Stimulated activated CD4-positive, alpha-beta T cell treated with anti-CD3 and anti-CD28 coated beads, TNF-alpha, amount 100 ng/mL, for 48 hours (primary cell): ENCODE measurements at regions not wholly inside any gene's neighbourhood (a gene's known extent, or its start where the extent isn't known, plus 50 kb on each side); places are given as distances from the start of the nearest gene placed in this dataset.

Experiments used
- DNase-seq, 3 donors: peaks; one replicate each; pipeline ENCODE4 v3.0.0-alpha.2; 2020; ENCODE audit warnings: low read depth in 3 of 3

- DNase-seq, result no peak
Observed at GRCh38 chr1:22315315-22316078, 136.2 kb upstream of the ZBTB40 start.

DNA sequence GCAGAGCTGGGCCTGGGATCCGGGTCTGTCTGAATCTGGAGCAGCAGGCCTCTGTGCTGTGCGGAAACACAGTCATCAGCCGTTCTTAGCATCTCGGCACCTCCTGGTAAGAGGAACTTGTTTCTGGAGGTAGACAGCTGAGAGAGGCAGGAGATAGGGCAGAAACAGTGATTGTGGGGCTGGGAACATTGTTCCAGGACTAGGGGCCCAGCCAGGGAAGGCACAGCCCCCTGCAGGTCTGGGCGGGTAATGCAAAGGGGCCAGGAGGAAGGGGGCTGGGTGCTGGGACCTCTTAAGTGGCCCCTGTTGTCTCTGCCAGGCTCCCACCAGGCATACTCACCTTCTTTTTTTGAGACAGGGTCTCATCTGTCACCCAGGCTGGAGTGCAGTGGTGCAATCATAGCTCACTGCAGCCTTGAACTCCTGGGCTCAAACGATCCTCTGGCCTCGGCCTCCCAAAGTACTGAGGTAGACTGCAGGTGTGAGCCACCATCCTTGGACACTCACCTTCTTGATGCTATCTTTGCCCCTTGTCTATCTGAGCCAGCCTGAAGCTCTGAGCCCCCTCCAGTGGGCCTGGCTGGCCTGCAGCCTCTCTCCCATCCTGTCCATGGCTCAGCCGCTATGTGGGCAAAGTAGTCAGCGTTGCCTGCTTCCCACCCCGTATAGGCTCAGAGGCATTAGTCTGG lies 134.3 kb upstream of the ZBTB40 start:
- DNase-seq, result peak in 1 of 3 donors; percentile 12

GRCh38 chr1:22317920-22318243 lies 133.8 kb upstream of the ZBTB40 start:
- DNase-seq, result no peak

- no peak for DNase-seq
Observed at GRCh38 chr1:22318279-22318981, 133.2 kb upstream of the ZBTB40 start.

DNA sequence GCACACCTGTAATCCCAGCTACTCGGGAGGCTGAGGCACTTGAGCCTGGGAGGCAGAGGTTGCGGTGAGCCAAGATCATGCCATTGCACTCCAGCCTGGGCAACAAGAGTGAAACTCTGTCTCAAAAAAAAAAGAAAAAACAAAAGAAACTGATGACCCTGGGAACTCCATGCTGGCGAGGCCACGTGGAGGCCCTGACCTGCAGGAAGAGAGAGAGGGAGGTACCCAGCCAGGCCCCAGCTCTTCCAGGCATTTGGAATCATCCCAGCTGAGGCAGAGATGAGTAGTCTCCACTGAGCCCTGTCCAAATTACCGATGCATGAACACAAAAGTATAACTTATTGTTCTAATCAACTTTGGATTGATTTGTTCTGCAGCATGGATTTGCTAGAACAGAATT lies 132.0 kb upstream of the ZBTB40 start:
- no peak for DNase-seq

DNA sequence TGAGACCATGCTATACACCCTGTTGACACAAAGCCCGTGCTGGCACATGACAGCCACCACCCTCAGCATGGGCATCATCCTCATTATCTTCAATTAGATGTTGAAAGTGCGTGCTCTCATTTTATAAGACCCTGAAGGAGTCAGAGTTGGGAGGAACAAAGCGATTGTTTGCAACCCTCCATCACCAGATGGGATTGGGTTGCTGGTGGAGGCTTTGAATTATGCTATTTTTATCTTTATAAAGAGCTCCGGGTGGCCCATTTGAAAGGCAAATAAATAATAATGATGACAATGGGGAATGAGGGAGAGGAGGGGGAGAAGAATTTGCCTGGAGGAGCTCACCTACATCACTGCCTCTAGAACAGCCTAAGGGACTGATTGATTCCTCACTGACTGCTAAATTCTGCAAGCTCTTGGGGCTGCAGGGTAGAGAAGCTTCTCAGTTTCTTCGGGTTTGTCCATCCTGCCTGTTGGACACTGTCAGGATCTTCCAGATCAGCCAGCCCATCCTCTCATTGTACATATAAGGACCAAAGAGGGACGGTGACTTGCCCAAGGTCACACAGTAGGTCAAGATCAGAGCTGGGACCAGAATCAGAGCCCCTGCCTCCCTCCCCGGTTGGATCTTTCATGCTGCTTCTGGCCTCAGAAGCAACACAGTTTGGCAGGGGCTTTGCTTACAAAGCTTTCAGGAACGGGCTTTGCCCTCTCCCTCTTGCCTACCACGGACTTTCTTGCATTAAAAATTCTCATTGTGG lies 130.9 kb upstream of the ZBTB40 start:
- DNase-seq, result no peak

DNA sequence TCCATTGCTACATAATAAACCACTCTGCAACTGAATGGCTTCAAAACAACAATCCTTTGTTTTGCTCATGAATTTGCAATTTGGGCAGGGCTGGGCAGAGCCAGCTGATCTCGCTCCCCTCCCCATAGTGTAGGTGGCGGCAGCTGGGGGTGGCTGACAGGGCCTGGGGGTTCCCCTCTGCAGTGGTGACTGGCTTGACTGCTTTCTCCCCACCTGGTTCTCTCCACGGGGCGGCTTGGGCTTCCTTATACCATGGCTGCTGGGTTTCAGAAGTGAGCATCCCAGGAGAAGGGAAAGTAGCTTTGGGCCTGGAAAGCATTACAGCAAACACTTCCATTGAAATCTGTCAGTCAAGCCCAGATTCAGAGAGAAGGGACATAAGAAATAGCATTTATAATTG lies 129.7 kb upstream of the ZBTB40 start:
- DNase-seq, result no peak

GRCh38 chr1:22323141-22323845 lies 128.4 kb upstream of the ZBTB40 start:
- no peak for DNase-seq

- no peak for DNase-seq
Observed at GRCh38 chr1:22323846-22324504, 127.7 kb upstream of the ZBTB40 start.

DNA sequence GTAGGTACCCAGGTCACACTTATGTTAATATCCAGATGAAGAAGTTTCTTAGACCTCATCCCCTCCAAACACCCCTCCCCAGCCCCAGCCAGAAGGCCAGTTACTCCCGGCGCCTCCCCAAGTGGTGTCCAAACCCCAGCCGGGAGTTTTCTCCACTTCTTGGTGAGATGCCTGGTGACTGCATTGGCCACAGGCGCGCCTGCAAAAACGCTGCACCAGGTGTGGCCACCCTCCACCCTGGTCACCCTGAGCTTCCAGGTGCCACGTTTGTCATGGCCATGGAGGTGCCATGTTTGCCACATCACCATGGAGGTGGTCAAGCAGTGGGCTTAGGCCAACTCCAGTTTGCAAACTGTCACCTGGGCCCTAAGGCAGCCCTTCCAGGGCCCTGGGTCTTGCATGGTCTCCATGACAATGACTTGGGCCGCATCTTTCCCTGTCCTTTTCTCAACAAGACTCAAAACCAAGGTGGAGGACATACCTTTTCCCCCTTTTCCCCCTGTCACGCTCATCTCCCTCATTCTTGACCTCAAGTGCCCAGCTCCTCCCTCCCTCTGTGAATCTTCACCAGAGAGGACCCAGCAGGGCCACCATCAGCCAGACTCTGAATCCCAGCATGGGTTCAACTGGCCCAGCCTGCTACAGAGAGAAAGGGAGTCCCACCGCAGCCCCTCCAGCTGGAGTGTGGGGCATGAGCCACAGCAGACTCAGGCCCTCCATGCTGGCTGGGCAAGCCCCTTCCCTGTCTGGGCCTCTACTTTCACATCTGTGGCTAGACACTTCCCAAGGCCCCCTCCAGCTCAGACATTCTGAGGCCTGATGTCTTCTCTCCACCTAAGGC lies 125.9 kb upstream of the ZBTB40 start:
- DNase-seq, result no peak

DNA sequence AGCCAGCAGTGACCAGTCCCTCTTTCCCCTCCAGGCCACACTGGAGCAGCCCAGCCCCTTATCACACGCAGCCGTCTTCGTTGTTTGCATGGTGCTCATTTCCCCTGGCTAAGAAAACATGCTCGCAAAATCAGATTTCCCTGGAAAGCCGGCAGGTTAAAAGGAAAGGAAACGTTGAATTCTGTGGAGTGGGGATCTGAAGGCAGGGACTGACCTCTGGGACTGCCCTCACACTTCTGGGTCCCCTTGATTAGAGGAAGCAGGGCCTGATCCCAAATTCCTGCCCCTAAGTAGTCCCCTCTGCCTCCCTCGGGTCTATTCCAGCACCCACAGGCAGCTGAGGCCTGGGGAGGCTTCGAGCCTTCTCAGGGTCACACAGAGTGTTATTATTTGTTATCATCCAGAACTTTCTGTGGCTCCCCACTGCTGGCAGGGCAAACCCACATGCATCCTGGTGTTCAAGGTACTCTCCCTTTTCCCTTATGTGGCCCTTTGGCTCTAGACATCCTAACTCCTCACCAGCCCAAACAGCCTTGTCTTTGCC lies 125.2 kb upstream of the ZBTB40 start:
- no peak for DNase-seq

DNA sequence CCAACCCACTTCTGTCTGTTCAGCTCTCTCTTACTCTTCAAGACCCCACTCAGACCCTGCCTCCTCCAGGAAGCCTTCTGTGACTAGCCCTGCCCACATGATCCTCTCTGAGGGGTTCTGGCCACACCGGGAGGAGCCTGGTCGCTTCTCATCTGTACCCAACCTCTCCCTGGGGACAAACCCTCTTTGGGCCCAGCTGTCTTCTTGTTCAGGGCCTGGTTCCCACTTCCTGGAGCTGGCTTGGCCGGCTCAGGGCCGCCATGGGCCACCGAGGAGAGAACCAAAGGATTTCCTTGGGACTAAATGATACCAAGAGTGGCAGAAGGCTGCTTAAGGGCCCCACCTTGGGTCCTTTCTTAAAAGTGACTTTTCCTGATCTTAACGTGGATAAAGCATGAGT lies 124.7 kb upstream of the ZBTB40 start:
- no peak for DNase-seq

DNA sequence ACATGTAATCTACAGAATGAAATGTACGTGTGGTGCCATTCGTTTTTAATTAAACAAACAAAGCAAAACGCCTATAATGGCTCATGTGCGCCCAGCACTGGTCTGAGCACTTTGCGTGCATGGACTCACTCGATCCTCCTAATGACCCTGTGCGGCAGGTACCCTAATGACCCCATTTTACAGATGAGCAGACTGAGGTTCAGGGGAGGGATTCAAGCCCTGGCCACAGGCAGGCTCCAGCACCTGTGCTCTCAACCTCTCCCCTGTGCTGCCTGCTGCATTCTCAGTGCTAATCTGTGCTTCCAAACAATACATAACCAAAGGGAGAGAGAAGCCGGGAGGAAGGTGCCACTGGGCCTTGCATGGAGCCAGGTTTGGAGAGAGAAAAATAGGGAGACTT lies 124.2 kb upstream of the ZBTB40 start:
- no peak for DNase-seq

DNA sequence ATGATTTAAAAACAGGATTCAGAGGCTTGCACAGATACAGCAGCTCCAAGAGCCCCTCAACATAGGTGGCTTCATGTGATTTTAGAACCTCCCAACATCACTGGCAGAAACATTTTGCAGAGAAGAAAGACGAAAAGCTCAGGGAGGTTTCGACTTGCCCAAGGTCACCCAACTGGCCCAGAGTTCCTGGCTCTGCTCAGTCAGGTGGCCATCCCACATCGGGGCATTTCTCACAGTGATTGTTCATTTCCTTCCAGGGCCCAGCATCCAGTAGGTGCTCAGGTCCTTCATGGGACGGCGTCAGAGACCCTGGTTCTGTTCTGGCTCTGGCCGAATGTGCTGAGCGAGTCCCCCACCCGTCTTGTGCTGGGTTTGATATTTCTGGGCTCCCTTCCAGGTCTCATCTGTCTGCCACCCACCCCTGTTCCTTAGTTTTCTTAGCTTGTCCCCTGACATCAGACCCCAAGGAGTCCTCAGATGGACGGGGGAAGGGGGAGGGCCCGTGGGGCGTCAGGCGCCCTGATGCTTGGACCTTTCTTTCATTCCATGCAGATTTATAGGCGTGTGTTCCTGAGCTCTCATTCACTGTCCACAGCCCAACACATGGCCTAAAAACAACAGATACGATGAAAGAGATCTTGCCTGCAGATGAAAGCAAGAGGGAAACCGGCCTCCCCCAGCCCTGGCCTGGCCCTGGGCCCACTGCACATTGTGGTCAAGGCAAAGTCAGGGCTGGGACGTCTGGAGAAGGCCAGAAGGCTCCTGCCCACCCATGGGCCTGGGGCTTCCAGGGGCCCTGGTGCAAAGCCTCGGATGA lies 123.1 kb upstream of the ZBTB40 start:
- DNase-seq, result no peak

DNA sequence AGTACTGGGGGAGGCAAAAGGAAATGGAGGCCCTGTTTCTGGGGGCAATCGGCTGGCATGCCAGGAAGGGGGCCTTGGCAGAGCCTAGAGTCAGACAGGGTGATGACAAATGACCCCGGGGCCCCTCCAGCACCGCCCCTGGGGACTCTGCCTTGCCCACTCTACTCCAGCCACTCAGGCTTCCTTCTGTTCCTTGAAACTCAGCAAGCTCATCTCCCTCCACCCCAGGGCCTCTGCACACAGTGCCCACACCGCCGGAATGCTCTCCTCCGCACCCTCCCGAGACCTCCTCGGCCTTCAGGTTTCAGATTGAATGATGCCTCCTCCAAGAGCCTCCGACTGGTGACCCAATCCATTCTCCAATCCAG lies 122.5 kb upstream of the ZBTB40 start:
- DNase-seq, result no peak

DNA sequence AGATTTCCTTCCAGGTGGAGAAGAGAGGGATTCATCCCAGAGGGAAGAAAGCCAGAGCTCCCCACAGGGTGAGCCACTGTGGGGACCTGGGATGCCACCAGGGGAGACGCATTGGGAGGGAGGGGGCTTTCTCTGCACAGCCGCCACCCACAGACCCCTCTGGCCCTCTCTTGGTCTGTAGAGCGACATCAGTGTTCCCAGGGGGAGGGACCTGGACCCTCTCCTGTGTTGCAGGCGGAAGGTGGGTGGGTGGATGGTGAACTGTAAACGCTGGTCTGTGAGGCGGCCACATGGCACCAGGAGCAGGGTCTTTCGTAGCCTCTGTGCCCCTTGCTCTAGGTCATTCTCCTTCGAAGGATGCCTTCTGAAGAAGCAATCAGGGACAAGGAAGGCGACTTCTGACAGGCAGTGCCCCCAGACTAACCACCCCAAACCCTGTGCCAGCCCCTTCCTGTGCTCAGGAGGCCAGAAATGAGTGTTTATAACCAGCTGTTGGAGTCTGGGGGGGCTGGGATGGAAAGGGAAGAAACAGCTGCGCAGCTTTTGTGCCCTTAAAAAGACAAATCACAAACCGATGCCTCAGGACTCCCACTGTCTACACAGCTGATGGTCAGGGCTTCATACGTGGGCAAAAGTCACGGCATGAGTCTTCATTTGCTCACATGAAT lies 121.4 kb upstream of the ZBTB40 start:
- DNase-seq, result no peak

DNA sequence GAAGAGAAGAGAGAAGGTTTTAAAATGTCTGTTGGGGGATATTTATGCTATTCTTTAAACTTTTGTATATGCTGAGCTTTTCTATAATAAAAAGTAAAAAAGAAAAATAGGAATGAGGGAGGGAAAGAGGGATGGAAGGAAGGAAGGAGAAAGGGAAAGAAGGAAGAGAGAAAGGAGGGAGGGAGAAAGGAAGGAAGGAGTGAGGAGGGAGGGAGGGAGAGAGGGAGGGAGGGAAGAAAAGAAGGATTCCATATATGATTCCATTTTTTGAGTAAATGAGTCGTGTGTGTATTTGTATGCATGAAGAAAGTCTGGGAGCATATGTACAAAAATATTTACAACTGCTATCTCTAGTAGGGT lies 120.9 kb upstream of the ZBTB40 start:
- no peak for DNase-seq

- DNase-seq, result no peak
Observed at GRCh38 chr1:22331618-22332423, 119.8 kb upstream of the ZBTB40 start.
